HG03039 (cell line): ENCODE measurements at regions not wholly inside any gene's neighbourhood (a gene's known extent, or its start where the extent isn't known, plus 50 kb on each side); places are given as distances from the start of the nearest gene placed in this dataset.
"Not testable (repeated sequence)": the region's sequence is repeated elsewhere in the genome, so short reads cannot be mapped to it uniquely, and the experiment has no call there.

Experiments used
- ATAC-seq: cut with Tn5 transposase; IDR thresholded peaks from one replicate; pipeline ENCODE4 v1.9.1; 2021; ENCODE audit warnings: mild to moderate bottlenecking, moderate library complexity; ENCODE audit not compliant: unreplicated experiment

- ATAC-seq, result no peak
These were observed 267.3 kb downstream of the LTN1 start for GRCh38 chr21:28725396-28725795.

GRCh38 chr21:28723646-28724045, 269.0 kb downstream of the LTN1 start:
- ATAC-seq, result no peak

- ATAC-seq, result no peak
These were observed 273.0 kb downstream of the LTN1 start for GRCh38 chr21:28719723-28720122.

GRCh38 chr21:28714777-28715464, 277.8 kb downstream of the LTN1 start:
- ATAC-seq, result no peak

GRCh38 chr21:28712411-28712810, 280.3 kb downstream of the LTN1 start:
- no peak for ATAC-seq

- no peak for ATAC-seq
These were observed 287.1 kb downstream of the LTN1 start for GRCh38 chr21:28705616-28706015.

- no peak for ATAC-seq
These were observed 287.9 kb downstream of the LTN1 start for GRCh38 chr21:28704746-28705145.

GRCh38 chr21:28703861-28704260, 288.8 kb downstream of the LTN1 start:
- no peak for ATAC-seq

GRCh38 chr21:28699596-28700259, 292.9 kb downstream of the LTN1 start:
- ATAC-seq, result no peak

GRCh38 chr21:28699186-28699585, 293.5 kb downstream of the LTN1 start:
- ATAC-seq, result no peak

- no peak for ATAC-seq
These were observed 295.8 kb downstream of the LTN1 start for GRCh38 chr21:28696844-28697410.

- ATAC-seq, result no peak
These were observed 299.2 kb downstream of the LTN1 start for GRCh38 chr21:28693476-28693875.

- ATAC-seq, result no peak
These were observed 302.5 kb downstream of the LTN1 start for GRCh38 chr21:28690196-28690595.

GRCh38 chr21:28688381-28688780, 304.3 kb downstream of the LTN1 start:
- ATAC-seq, result no peak

- ATAC-seq, result no peak
These were observed 305.1 kb downstream of the LTN1 start for GRCh38 chr21:28687586-28687985.

- ATAC-seq, result no peak
These were observed 308.5 kb downstream of the LTN1 start for GRCh38 chr21:28683982-28684752.

GRCh38 chr21:28682884-28683283, 309.8 kb downstream of the LTN1 start:
- not testable (repeated sequence) for ATAC-seq

GRCh38 chr21:28677096-28677495, 315.6 kb downstream of the LTN1 start:
- ATAC-seq, result not testable (repeated sequence)

GRCh38 chr21:28675331-28676041, 317.2 kb downstream of the LTN1 start:
- no peak for ATAC-seq

GRCh38 chr21:28674763-28675162, 317.9 kb downstream of the LTN1 start:
- ATAC-seq, result no peak
